HPDE6-E6E7 (cell line): ENCODE measurements at regions not wholly inside any gene's neighbourhood (a gene's known extent, or its start where the extent isn't known, plus 50 kb on each side); places are given as distances from the start of the nearest gene placed in this dataset.
"Not testable (repeated sequence)": the region's sequence is repeated elsewhere in the genome, so short reads cannot be mapped to it uniquely, and the experiment has no call there.

Experiments used
- DNase-seq: peaks from one replicate; pipeline ENCODE4 v3.0.0; 2011; ENCODE audit warnings: missing footprints; ENCODE audit errors: extremely low spot score

GRCh38 chr6:4506792-4507191, 269.4 kb upstream of the CDYL start:
- no peak for DNase-seq

DNA sequence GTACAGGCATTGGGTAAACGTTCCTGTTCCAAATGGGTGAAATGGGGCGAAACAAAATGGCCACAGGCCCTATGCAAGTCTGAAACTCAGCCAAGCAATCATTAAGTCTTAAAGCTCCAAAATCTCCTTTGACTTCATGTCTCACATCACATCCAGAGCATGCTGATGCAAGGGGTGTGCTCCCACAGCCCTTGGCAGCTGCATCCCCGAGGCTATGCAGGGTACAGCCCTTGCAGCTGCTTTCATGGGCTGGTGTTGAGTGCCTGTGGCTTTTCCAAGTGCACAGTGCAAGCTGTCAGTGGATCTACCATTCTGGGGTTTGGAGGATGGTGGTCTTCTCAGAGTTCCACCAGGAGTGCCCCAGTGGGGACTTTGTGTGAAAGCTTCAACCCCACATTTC, 270.0 kb upstream of the CDYL start:
- no peak for DNase-seq

DNA sequence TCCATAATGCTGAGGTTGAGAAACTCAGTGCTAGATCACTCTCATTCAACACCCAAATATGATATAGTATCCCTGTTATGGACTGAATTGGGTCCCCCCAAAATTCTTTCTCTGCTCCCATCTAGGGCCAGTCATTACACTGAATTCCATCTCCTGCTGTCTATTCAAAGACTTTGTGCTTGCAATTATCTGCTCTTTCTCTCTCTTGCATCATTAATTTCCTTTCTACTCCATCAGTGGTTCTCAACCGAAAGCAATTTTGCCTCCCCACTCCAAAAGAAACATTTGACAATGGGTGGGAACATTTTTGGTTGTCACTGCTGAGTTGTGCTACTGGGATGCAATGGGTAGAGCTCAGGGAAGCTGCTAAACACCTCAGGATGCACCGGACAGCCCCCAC, 271.5 kb upstream of the CDYL start:
- no peak for DNase-seq

- no peak for DNase-seq
These were observed 272.5 kb upstream of the CDYL start for GRCh38 chr6:4503700-4504099.

DNA sequence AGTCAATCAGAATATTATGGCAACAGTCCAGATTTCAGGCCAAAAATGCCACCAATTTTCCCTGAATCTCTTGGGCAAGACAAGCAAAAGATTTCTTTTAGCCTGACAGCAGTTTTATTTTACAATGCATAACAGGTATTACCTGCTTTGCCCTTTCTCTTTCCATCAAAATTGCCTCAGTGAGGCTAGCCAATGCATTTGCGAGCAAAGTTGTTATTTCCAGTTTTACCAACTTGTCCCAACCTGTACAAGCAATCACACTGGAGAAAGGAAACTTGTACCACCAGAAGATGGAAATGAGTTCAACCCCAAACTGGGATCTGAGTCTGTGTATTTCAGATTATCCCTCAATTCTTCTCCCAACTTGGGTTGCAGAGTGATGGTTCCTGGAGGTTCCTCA, 279.9 kb upstream of the CDYL start:
- peak; percentile 17 for DNase-seq

DNA sequence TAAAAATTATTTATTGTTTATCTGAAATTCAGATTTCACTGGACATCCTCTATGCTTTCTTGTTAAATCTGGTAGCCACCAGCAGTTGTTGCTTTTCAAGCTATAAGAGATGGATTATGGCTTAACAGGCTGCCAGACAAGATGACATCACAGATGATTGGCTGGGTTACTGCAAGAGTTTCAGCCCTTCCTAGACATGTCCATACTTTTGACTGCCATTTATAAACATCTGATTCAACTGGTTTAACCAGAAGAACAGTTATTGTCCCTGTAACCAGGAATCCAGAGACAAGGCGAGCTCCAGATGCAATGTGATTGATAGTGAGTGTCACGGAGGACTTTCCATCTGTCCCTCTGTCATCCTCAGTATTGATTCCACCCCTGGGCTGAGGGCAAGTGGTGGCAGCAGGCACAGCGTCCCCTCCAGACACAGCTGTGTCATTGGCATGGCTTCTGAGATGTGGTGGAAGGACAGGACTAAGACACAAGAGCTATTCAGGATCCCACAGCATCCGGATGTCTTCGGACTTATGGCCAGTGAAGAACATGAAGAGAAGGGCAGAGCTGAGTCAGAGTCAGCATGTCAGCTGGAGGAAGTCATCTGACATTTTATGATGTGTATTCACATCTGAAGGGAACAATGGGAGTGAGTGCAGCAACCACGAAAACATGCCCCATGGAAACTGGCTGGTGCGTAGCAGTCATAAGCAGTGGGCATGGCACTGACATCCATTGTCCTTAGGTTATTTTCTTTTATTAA, 284.5 kb upstream of the CDYL start:
- peak; percentile 45 for DNase-seq

DNA sequence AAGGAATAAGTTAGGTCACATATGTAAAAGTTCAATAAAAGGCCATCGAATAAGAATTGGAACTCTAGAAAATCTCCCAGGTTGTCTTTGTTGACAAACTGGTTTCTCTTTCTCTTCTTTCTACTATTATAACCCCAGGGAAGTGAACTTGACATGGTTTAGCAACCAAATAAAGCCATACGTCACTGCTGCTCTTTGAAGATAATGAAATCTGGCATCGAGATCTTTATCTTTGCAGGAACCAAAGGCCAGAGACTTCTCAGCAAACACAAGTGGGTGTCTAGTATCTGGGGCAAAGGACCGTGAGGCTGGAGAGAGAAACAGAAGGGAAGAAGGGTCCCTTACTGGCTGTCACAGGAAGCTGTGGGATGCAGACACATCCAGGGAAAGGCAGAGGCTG, 286.7 kb upstream of the CDYL start:
- no peak for DNase-seq

DNA sequence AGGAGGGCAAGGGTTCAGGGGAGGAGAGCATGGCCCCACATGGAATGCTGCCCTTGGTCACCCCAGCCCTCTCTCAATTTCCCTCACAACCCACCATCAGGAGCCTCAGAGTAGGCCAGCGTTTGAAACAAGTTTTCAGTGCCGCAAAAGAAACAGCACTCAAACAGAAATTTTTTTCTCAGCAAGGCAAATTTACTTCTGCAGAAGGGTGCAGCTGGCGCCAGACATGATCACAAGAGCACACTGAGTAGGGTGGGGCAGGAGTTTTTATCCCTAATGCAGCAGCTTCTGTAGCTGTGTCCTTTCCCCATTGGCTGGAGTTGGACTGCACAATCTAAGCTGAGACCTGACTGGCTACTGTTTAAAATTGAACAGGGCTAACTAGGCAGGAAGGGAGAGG, 287.8 kb upstream of the CDYL start:
- DNase-seq = no peak

GRCh38 chr6:4487538-4487937, 288.7 kb upstream of the CDYL start:
- peak; percentile 15 for DNase-seq

DNA sequence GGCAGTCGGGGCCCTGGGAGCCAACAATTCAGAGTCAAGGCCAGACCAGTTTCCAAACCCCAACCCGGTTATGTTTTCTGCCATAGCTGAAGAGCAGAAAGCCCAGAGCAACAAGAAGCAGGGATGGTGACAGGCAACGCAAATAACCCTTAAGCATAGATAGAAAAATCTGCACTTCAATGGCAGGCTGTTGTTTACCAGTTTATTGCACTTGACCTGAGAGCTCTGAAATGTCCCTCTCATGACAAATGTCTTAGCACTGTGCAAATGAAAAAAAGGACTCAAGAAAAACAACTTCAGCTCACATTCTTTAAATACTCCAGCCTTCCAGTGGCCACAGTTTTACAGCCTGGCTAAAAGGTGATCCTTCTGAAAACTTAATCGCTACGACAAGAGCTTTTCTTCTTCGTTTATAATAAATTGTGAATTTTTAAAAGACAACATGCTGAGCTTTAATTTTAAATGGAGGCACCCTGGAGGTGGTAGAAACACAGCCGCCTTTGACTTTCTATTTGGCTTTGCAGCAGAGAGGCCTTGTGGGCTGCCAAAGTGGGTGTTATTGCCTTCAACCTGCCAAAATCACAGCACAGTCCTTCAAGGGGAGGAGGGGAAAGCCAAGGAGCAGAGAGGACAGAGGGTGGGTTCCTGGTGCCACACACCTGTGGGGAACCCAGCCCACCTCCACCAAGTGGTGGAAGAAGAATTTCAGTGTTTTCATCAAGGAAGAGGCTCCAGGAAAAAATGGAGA, 289.5 kb upstream of the CDYL start:
- no peak for DNase-seq

- DNase-seq = no peak
These were observed 290.5 kb upstream of the CDYL start for GRCh38 chr6:4485735-4486134.

- no peak for DNase-seq
These were observed 293.7 kb upstream of the CDYL start for GRCh38 chr6:4482461-4482860.

- no peak for DNase-seq
These were observed 295.1 kb upstream of the CDYL start for GRCh38 chr6:4480788-4481735.

DNA sequence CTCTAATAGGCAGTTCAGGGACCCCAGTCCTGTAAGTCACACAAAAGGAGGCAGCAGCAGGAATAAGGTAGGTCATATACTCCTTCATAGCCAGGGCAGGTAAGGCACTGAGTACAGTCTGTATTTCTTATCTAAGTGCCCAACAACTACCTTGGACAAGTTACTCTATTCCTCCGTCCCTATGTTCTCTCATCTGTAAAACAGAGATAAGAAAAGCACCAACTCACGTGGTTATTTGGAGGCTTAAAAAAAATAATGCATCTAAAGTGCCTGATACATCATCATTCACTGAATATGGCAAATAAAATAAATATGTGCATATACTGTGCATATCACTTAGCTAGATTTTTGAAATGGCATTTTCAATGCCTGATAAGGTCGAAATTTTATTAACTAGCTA, 298.1 kb upstream of the CDYL start:
- no peak for DNase-seq

DNA sequence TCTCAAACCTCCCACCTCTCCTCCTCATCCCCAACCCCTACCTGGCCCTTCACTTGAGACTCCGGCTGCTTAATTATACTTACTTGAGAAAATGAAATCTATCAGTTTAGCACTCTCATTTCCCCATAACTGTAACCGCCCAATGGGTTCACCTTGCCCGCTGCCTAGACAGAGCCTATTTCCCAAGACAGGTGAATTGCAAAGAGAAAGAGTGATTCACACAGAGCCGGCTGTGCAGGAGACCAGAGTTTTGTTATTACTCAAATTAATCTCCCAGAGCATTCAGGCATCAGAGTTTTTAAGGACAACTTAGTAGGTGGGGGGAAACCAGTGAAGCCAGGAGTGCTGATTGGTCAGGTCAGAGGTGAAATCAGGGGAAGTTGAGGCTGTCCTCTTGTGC, 301.4 kb upstream of the CDYL start:
- DNase-seq = no peak

- DNase-seq = no peak
These were observed 303.1 kb upstream of the CDYL start for GRCh38 chr6:4472969-4473642.

- no peak for DNase-seq
These were observed 304.0 kb upstream of the CDYL start for GRCh38 chr6:4472222-4472621.

- not testable (repeated sequence) for DNase-seq
These were observed 304.7 kb upstream of the CDYL start for GRCh38 chr6:4471515-4471914.

DNA sequence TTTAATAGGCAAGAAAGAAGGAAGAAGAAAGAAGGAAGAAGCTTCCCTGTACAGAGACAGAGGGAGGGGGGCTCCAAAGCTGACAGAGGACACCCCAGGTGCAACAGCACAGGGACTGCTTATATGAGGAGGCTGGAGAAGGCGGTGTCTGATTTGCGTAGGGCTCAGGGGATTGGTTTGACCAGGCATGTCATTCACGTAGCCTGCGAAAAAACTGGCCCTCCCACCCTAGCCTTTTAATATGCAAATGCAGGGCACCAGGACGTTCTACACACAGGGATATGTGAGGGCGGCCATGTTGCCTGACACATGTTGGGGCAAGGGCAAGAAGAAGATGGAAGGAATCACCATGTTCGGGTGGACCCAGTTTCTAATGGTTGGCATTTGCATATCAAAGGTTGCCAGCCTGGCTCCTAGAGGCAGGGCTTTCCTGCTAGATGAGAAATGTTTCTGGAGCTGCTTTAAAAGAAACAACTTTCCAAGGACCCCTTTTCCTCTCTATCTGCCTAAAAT, 305.4 kb upstream of the CDYL start:
- DNase-seq = no peak

GRCh38 chr6:4466769-4467480, 309.3 kb upstream of the CDYL start:
- peak; percentile 23 for DNase-seq

DNA sequence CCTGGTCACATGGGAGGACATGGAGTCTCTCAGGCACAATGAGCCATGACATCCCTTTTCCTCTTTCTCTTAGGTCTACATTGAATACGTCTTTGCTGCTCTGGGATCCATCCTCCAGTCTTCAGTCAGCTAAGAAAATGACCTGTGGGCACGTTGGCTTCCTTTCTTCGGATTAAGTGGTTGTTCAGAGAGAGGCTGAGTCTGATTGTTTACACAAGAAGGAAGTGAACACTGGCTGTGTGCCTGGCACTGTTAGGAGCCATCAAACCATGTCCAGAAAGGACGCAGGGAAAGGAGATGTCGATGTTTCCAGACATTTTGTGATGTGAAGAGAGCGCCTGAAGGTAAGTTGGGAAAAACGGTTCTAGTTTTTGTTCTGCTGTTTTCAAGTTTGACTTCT, 309.9 kb upstream of the CDYL start:
- DNase-seq = no peak
